ENCODE measurements at regions not wholly inside any gene's neighbourhood (a gene's known extent, or its start where the extent isn't known, plus 50 kb on each side); places are given as distances from the start of the nearest gene placed in this dataset.

DNA sequence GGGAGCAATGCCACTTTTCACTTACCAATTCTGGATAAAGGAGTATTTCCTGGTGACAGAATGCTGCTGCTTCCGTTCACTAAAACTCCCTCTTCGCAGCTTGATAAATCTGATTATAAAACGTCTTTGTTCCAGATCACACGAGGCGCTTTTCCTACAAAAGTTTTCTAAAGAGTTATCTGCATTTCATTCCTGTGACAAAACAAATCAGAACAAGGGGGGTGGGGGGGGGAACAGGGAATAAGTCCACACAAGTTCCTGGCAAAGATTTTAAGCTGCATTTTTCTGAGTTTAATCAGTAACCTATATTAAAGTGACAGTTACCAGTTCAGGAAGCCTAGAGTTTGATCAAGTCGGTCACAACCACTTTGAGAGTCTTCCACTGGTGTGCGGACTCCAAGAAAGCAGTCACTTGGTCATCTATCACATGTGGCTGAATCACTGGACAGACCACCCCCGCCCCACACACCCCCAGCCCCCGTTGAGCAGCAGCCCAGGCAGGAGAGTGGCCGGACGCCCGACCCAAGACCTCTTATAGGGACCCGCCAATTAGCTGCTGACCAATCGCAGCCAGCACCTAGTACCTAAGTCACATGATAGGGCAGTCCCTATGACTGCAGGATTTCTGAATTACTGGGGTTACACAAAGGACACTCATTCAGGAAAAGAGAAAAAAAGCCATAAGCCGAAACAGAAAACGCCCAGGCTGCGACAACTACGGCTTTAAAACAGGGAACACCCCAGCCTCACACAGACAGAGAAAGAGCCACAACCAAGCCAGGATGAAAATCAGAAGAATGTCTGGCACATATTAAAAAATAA lies 569.3 kb upstream of the DIPK2B start:
- H3K4me1 ChIP-seq: peaks cover 0 to 4% (median 3%) of the 10 kb centered on the region in 3 donors
- DNase-seq (peak; percentile 40 to 69 (median 56)), ATAC-seq (peak; percentile 83 to 89 (median 87)), FAIRE-seq (peak; percentile 74)
- H3K4me3 ChIP-seq: peak overlapping the region in 2 of 4 donors; percentile 22 to 28
- H3K27me3 ChIP-seq: peaks cover 0 to 8% (median 1%) of the 10 kb centered on the region in 4 donors
- intact Hi-C loops (cut with DNase I): no loop called here
- no peaks in the 10 kb centered on the region for H3K9me3 ChIP-seq
- H3K27ac ChIP-seq: peak overlapping the region in 3 of 4 donors; percentile 40 to 78 (median 74)
- H3K36me3 ChIP-seq: no peaks in the 10 kb centered on the region
- WGBS, 2 donors: 1 to 25% methylated on average over 18 of the region's 18 CpGs
- TF ChIP-seq, protein P1, sequence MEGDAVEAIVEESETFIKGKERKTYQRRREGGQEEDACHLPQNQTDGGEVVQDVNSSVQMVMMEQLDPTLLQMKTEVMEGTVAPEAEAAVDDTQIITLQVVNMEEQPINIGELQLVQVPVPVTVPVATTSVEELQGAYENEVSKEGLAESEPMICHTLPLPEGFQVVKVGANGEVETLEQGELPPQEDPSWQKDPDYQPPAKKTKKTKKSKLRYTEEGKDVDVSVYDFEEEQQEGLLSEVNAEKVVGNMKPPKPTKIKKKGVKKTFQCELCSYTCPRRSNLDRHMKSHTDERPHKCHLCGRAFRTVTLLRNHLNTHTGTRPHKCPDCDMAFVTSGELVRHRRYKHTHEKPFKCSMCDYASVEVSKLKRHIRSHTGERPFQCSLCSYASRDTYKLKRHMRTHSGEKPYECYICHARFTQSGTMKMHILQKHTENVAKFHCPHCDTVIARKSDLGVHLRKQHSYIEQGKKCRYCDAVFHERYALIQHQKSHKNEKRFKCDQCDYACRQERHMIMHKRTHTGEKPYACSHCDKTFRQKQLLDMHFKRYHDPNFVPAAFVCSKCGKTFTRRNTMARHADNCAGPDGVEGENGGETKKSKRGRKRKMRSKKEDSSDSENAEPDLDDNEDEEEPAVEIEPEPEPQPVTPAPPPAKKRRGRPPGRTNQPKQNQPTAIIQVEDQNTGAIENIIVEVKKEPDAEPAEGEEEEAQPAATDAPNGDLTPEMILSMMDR (IDR thresholded peaks at IDR 0.05): no peak

- 38 to 50% methylated on average over 6 of the region's 6 CpGs for WGBS, 2 donors
- Histone ChIP-seq H3K36me3 (no peaks in the 10 kb centered on the region), H3K27ac (peak overlapping the region in 2 of 4 donors; percentile 74 to 78), H3K9me3 (no peaks in the 10 kb centered on the region), H3K4me1 (peaks cover 0 to 4% (median 3%) of the 10 kb centered on the region in 3 donors), H3K27me3 (peaks cover 0 to 8% (median 1%) of the 10 kb centered on the region in 4 donors), H3K4me3 (peak overlapping the region in 2 of 4 donors; percentile 22 to 28)
- TF ChIP-seq, protein P1 (IDR thresholded peaks at IDR 0.05): no peak
- intact Hi-C loops (cut with DNase I): no loop called here
- FAIRE-seq: peak; percentile 95
- no peak for DNase-seq
- no peak for ATAC-seq
Measured at GRCh38 chrX:45768666-45769236, 568.1 kb upstream of the DIPK2B start.

DNA sequence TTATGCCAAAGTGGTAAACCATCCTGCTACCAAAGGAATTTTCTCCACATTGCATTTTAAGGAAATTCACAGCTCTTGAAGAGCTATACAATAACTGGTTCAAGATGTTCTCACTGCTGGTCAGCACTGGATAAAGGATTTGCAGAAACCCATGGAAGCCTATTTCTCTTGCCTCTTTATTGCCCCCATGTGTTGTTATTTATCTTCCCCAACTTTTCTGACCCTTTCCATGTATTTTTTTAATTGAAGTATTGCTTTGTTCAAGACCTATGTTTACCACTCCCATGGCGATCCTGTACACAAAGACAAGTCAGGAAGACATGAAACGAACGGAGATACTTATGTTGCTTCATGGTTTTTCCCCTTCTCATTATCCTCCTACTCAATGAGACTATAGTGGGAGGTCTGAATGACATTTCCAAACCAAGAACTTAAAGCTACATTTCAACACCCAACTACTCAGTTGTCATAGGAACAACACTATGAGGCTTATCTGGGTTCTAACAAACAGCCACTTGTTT lies 566.4 kb upstream of the DIPK2B start:
- ATAC-seq: no peak
- TF ChIP-seq, protein P1 (IDR thresholded peaks at IDR 0.05): no peak
- no peaks in the 10 kb centered on the region for H3K36me3 ChIP-seq
- intact Hi-C loops (cut with DNase I): no loop called here
- peak overlapping the region in 1 of 4 donors; percentile 22 for H3K4me3 ChIP-seq
- H3K27ac ChIP-seq: peak overlapping the region in 2 of 4 donors; percentile 13 to 39
- H3K4me1 ChIP-seq: peaks cover 0 to 3% (median under 1%) of the 10 kb centered on the region in 3 donors
- 25 to 60% methylated on average over 3 of the region's 3 CpGs for WGBS, 2 donors
- no peaks in the 10 kb centered on the region for H3K9me3 ChIP-seq
- H3K27me3 ChIP-seq: peaks cover 0 to 7% (median 1%) of the 10 kb centered on the region in 4 donors
- no peak for FAIRE-seq
- no peak for DNase-seq

DNA sequence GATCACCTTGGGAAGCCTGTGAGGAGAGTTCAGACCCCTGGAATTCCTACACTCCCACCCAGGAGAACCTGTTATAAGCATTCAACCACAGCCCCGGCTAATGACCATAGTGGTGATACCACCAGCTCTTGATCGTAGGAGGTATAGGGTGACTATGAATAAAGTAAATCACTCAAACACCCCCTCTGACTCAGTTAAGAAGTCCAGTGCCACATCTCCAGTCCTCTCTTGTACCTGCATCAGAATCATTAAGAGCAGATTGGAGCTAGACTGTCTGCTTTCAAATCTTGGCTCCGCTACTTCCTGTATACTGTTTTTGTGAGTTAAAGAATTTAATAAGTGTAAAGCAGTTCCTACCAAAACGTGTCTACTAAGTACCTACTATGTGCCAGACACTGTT lies 565.1 kb upstream of the DIPK2B start:
- no peak overlapping the region for H3K27ac ChIP-seq
- TF ChIP-seq, protein P1 (IDR thresholded peaks at IDR 0.05): no peak
- FAIRE-seq (no peak), DNase-seq (no peak), ATAC-seq (no peak)
- H3K36me3 ChIP-seq: no peaks in the 10 kb centered on the region
- H3K9me3 ChIP-seq: no peaks in the 10 kb centered on the region
- peaks cover 0 to 3% (median 0%) of the 10 kb centered on the region in 3 donors for H3K4me1 ChIP-seq
- H3K27me3 ChIP-seq: peaks cover 0 to 3% (median 0%) of the 10 kb centered on the region in 4 donors
- H3K4me3 ChIP-seq: no peak overlapping the region
- WGBS, 2 donors: 56 to 63% methylated on average over 4 of the region's 4 CpGs
- intact Hi-C loops (cut with DNase I): no loop called here
